PC-3 (cell line): ENCODE measurements at regions not wholly inside any gene's neighbourhood (a gene's known extent, or its start where the extent isn't known, plus 50 kb on each side); places are given as distances from the start of the nearest gene placed in this dataset.

Experiments
- ATAC-seq: fragments of 200-7000 bp; cut with Tn5 transposase; 2 replicates; pipeline ENCODE4 v1.9.1; 2020; ENCODE audit warnings: mild to moderate bottlenecking, moderate library complexity
- BruUV-seq: library from RNA; stranded (reverse); fragments of 400-500 nt; replicated peaks from 2 replicates; lab custom pipeline; 2021; lab: Mats Ljungman, UMichigan
- CTCF ChIA-PET: fragments of 300-600 bp; sonication (Branson Sonifier 250); formaldehyde crosslinking; loops from one replicate; lab custom pipeline; 2022; ENCODE audit warnings: antibody characterized with exemption; lab: Charles Lee
- POLR2A ChIA-PET: fragments of 300-600 bp; sonication (Branson Sonifier 250); formaldehyde crosslinking; loops from one replicate; lab custom pipeline; 2022; ENCODE audit warnings: antibody characterized with exemption; ENCODE audit not compliant: unreplicated experiment; lab: Charles Lee
- DNase-seq: peaks from one replicate; pipeline ENCODE4 v3.0.0-alpha.2; 2015
- H2AFZ ChIP-seq: fragments of 300-600 bp; sonication (generic); 2 replicates; pipeline ENCODE4 v1.6.0; 2016; ENCODE audit warnings: antibody characterized with exemption, low read length
- H3F3A ChIP-seq: fragments of 300-600 bp; sonication (generic); one replicate; pipeline ENCODE4 v1.6.0; 2017; ENCODE audit warnings: antibody characterized with exemption, low read length, control low read depth, mild to moderate bottlenecking; ENCODE audit not compliant: unreplicated experiment
- H3K27ac ChIP-seq: fragments of 300-600 bp; sonication (generic); 2 replicates; pipeline ENCODE4 v1.5.1; 2016; ENCODE audit warnings: mild to moderate bottlenecking, low read length
- H3K27me3 ChIP-seq: fragments of 300-600 bp; sonication (generic); 2 replicates; pipeline ENCODE4 v1.6.1; 2016; ENCODE audit warnings: low read length, mixed read lengths
- H3K36me3 ChIP-seq: fragments of 300-600 bp; sonication (generic); 2 replicates; pipeline ENCODE4 v1.6.1; 2016; ENCODE audit warnings: low read depth, mixed run types, low read length, mixed read lengths
- H3K4me1 ChIP-seq: fragments of 300-600 bp; sonication (generic); 2 replicates; pipeline ENCODE4 v1.5.1; 2016; ENCODE audit warnings: low read length; ENCODE audit not compliant: insufficient read depth
- H3K4me2 ChIP-seq: fragments of 300-600 bp; sonication (generic); 2 replicates; pipeline ENCODE4 v1.6.0; 2016; ENCODE audit warnings: low read length
- H3K4me3 ChIP-seq: fragments of 300-600 bp; sonication (generic); 2 replicates; pipeline ENCODE4 v1.5.1; 2016; ENCODE audit warnings: mild to moderate bottlenecking, low read length, mixed read lengths
- H3K79me2 ChIP-seq: fragments of 300-600 bp; sonication (generic); 2 replicates; pipeline ENCODE4 v1.6.1; 2017; ENCODE audit warnings: low read length, mixed read lengths
- H3K9ac ChIP-seq: fragments of 300-600 bp; sonication (generic); 2 replicates; pipeline ENCODE4 v1.6.0; 2016; ENCODE audit warnings: mild to moderate bottlenecking, low read length
- H3K9me2 ChIP-seq: fragments of 300-600 bp; sonication (generic); replicated peaks from 2 replicates; pipeline ENCODE4 v1.6.1; 2016; ENCODE audit warnings: mixed run types, low read length, mixed read lengths
- H3K9me3 ChIP-seq: fragments of 300-600 bp; sonication (generic); 2 replicates; pipeline ENCODE4 v1.6.1; 2016; ENCODE audit warnings: low read length, mixed read lengths
- H4K20me1 ChIP-seq: fragments of 300-600 bp; sonication (generic); 2 replicates; pipeline ENCODE4 v1.6.1; 2016; ENCODE audit warnings: low read length, mixed read lengths
- EZH2 ChIP-seq: fragments of 300-600 bp; sonication (generic); IDR thresholded peaks from one replicate; pipeline ENCODE4 v1.6.1; 2017; ENCODE audit warnings: antibody characterized with exemption, mild to moderate bottlenecking, low read length; ENCODE audit not compliant: unreplicated experiment
- EZH2phosphoT487 ChIP-seq: fragments of 300-600 bp; sonication (generic); IDR thresholded peaks from 2 replicates; pipeline ENCODE4 v1.6.1; 2018; ENCODE audit warnings: mild to moderate bottlenecking, antibody characterized with exemption, low read length, borderline replicate concordance
- intact Hi-C: fragments of 100-400 bp; cut with micrococcal nuclease; formaldehyde crosslinking; loops from 2 replicates; pipeline ENCODE4 v1.9.0; 2023
- TF ChIP-seq, protein P1 (sequence below): fragments of 300-600 bp; sonication (generic); conservative IDR thresholded peaks from 2 replicates; pipeline ENCODE4 v1.5.1; 2017; ENCODE audit warnings: antibody characterized with exemption, low read depth, mild to moderate bottlenecking, low read length

DNA sequence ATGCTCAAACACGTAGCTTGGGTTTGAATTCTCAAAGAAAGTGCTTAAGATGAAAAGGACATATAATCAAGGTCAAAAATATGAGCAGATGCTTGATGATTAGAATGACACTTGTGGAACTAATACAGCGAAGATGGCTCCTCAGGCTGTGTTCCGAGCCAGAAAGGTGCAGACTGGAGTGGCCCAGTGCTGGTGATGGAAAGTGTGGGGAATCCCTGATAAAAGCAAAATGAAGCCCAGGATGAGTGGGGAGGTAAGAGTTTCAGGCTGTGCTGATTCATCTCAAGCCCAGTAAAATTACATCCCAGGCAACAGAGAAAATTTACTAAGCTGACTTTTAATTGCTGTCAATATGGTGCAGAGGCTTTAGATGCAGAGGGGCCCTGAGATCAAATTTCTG is 77.8 kb upstream of the IKZF1 start:
- no peak overlapping the region for H2AFZ ChIP-seq
- H3K27me3 ChIP-seq, result no peaks in the 10 kb centered on the region
- H3K9me2 ChIP-seq, result no peaks in the 10 kb centered on the region
- TF ChIP-seq, protein P1, sequence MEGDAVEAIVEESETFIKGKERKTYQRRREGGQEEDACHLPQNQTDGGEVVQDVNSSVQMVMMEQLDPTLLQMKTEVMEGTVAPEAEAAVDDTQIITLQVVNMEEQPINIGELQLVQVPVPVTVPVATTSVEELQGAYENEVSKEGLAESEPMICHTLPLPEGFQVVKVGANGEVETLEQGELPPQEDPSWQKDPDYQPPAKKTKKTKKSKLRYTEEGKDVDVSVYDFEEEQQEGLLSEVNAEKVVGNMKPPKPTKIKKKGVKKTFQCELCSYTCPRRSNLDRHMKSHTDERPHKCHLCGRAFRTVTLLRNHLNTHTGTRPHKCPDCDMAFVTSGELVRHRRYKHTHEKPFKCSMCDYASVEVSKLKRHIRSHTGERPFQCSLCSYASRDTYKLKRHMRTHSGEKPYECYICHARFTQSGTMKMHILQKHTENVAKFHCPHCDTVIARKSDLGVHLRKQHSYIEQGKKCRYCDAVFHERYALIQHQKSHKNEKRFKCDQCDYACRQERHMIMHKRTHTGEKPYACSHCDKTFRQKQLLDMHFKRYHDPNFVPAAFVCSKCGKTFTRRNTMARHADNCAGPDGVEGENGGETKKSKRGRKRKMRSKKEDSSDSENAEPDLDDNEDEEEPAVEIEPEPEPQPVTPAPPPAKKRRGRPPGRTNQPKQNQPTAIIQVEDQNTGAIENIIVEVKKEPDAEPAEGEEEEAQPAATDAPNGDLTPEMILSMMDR, result no peak
- TF ChIP-seq EZH2 (no peak), EZH2phosphoT487 (no peak)
- no peaks in the 10 kb centered on the region for H3F3A ChIP-seq
- POLR2A ChIA-PET, result no interaction called here
- no peak overlapping the region for H3K4me2 ChIP-seq
- no peak for DNase-seq
- H3K36me3 ChIP-seq, result no peaks in the 10 kb centered on the region
- intact Hi-C loops, result no loop called here
- no peaks in the 10 kb centered on the region for H3K79me2 ChIP-seq
- no TSS peak for BruUV-seq
- peaks cover 14% of the 10 kb centered on the region for H3K9me3 ChIP-seq
- no peak overlapping the region for H3K9ac ChIP-seq
- no peak overlapping the region for H3K27ac ChIP-seq
- H3K4me3 ChIP-seq, result no peak overlapping the region
- no peak for ATAC-seq
- no peaks in the 10 kb centered on the region for H4K20me1 ChIP-seq
- CTCF ChIA-PET, result no interaction called here
- H3K4me1 ChIP-seq, result no peaks in the 10 kb centered on the region

GRCh38 chr7:50226145-50226544 is 78.4 kb upstream of the IKZF1 start:
- Histone ChIP-seq H3K36me3 (no peaks in the 10 kb centered on the region), H3K4me3 (no peak overlapping the region), H3K9me3 (peaks cover 14% of the 10 kb centered on the region), H3F3A (no peaks in the 10 kb centered on the region), H3K27ac (no peak overlapping the region), H3K9me2 (no peaks in the 10 kb centered on the region), H3K4me1 (no peaks in the 10 kb centered on the region), H3K9ac (no peak overlapping the region), H3K27me3 (no peaks in the 10 kb centered on the region), H3K79me2 (no peaks in the 10 kb centered on the region), H4K20me1 (no peaks in the 10 kb centered on the region), H2AFZ (no peak overlapping the region), H3K4me2 (no peak overlapping the region)
- TF ChIP-seq, protein P1, result no peak
- TF ChIP-seq EZH2phosphoT487, result no peak
- no peak for TF ChIP-seq EZH2
- BruUV-seq, result no TSS peak
- ATAC-seq (no peak), DNase-seq (no peak)
- intact Hi-C loops, result no loop called here
- ChIA-PET POLR2A (no interaction called here), CTCF (no interaction called here)

- H3K4me2 ChIP-seq, result no peak overlapping the region
Measured at GRCh38 chr7:50221433-50221832, 83.1 kb upstream of the IKZF1 start.

More at GRCh38 chr7:50221433-50221832, 83.1 kb upstream of the IKZF1 start:
- BruUV-seq, result no TSS peak
- intact Hi-C loops, result no loop called here
- Histone ChIP-seq H3K27ac (no peak overlapping the region), H3F3A (no peaks in the 10 kb centered on the region), H3K36me3 (no peaks in the 10 kb centered on the region), H3K9me3 (peaks cover 11% of the 10 kb centered on the region; the same call in 1 of the 2 replicates), H3K4me3 (no peak overlapping the region), H3K9ac (no peak overlapping the region), H4K20me1 (no peaks in the 10 kb centered on the region), H2AFZ (no peak overlapping the region), H3K27me3 (peaks cover 4% of the 10 kb centered on the region; the same call in 1 of the 2 replicates), H3K4me1 (no peaks in the 10 kb centered on the region), H3K79me2 (no peaks in the 10 kb centered on the region), H3K9me2 (no peaks in the 10 kb centered on the region)
- ChIA-PET POLR2A (no interaction called here), CTCF (no interaction called here)
- ATAC-seq (no peak), DNase-seq (no peak)
- TF ChIP-seq EZH2phosphoT487 (no peak), EZH2 (no peak)
- TF ChIP-seq, protein P1, result no peak
